ENCODE measurements at regions not wholly inside any gene's neighbourhood (a gene's known extent, or its start where the extent isn't known, plus 50 kb on each side); places are given as distances from the start of the nearest gene placed in this dataset.

GRCh38 chr9:25891527-25891926 is 213.3 kb upstream of the TUSC1 start:
- intact Hi-C loops (cut with micrococcal nuclease; ENCODE audit: unreplicated experiment), result no loop called here
- H3K4me3 ChIP-seq (ENCODE audit: low read depth in 2 of 2, low read length in 2 of 2), result no peak overlapping the region
- ChIA-PET POLR2A (no interaction called here), CTCF (no interaction called here)
- in situ Hi-C loops (cut with HindIII; ENCODE audit: low pct_unique_long_range_greater_than_20kb, low sequenced_read_pairs), result no loop called here
- no peaks in the 10 kb centered on the region for H3K9me3 ChIP-seq (ENCODE audit: control insufficient read depth, insufficient read depth, low read depth, low read length)
- BruUV-seq (replicated peaks), result no TSS peak
- H3K36me3 ChIP-seq (ENCODE audit: control insufficient read depth, insufficient read depth, low read length), result no peaks in the 10 kb centered on the region
- no peak overlapping the region for H3K27ac ChIP-seq (ENCODE audit: low read length)
- DNase-seq (ENCODE audit: low read depth, low spot score), result no peak
- TF ChIP-seq TCF7L2 (IDR thresholded peaks at IDR 0.05; ENCODE audit: low read depth, low read length), result no peak
- TF ChIP-seq, protein P1, sequence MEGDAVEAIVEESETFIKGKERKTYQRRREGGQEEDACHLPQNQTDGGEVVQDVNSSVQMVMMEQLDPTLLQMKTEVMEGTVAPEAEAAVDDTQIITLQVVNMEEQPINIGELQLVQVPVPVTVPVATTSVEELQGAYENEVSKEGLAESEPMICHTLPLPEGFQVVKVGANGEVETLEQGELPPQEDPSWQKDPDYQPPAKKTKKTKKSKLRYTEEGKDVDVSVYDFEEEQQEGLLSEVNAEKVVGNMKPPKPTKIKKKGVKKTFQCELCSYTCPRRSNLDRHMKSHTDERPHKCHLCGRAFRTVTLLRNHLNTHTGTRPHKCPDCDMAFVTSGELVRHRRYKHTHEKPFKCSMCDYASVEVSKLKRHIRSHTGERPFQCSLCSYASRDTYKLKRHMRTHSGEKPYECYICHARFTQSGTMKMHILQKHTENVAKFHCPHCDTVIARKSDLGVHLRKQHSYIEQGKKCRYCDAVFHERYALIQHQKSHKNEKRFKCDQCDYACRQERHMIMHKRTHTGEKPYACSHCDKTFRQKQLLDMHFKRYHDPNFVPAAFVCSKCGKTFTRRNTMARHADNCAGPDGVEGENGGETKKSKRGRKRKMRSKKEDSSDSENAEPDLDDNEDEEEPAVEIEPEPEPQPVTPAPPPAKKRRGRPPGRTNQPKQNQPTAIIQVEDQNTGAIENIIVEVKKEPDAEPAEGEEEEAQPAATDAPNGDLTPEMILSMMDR (IDR thresholded peaks at IDR 0.05), result no peak
- TF ChIP-seq, protein P2, sequence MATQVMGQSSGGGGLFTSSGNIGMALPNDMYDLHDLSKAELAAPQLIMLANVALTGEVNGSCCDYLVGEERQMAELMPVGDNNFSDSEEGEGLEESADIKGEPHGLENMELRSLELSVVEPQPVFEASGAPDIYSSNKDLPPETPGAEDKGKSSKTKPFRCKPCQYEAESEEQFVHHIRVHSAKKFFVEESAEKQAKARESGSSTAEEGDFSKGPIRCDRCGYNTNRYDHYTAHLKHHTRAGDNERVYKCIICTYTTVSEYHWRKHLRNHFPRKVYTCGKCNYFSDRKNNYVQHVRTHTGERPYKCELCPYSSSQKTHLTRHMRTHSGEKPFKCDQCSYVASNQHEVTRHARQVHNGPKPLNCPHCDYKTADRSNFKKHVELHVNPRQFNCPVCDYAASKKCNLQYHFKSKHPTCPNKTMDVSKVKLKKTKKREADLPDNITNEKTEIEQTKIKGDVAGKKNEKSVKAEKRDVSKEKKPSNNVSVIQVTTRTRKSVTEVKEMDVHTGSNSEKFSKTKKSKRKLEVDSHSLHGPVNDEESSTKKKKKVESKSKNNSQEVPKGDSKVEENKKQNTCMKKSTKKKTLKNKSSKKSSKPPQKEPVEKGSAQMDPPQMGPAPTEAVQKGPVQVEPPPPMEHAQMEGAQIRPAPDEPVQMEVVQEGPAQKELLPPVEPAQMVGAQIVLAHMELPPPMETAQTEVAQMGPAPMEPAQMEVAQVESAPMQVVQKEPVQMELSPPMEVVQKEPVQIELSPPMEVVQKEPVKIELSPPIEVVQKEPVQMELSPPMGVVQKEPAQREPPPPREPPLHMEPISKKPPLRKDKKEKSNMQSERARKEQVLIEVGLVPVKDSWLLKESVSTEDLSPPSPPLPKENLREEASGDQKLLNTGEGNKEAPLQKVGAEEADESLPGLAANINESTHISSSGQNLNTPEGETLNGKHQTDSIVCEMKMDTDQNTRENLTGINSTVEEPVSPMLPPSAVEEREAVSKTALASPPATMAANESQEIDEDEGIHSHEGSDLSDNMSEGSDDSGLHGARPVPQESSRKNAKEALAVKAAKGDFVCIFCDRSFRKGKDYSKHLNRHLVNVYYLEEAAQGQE (IDR thresholded peaks at IDR 0.05; ENCODE audit: insufficient read depth in 1 of 2, low read depth in 2 of 2, low read length in 1 of 2), result no peak
- no peak for TF ChIP-seq SIN3A (IDR thresholded peaks at IDR 0.05; ENCODE audit: borderline replicate concordance, insufficient read depth, low read depth, low read length)
- no peak for TF ChIP-seq POLR2AphosphoS5 (IDR thresholded peaks at IDR 0.05; ENCODE audit: low read depth, low read length)
- H3K27me3 ChIP-seq (ENCODE audit: control insufficient read depth, insufficient read depth, low read length), result no peaks in the 10 kb centered on the region
- ATAC-seq, result no peak
- H3K4me1 ChIP-seq (ENCODE audit: control insufficient read depth, insufficient read depth, low read length), result no peaks in the 10 kb centered on the region

DNA sequence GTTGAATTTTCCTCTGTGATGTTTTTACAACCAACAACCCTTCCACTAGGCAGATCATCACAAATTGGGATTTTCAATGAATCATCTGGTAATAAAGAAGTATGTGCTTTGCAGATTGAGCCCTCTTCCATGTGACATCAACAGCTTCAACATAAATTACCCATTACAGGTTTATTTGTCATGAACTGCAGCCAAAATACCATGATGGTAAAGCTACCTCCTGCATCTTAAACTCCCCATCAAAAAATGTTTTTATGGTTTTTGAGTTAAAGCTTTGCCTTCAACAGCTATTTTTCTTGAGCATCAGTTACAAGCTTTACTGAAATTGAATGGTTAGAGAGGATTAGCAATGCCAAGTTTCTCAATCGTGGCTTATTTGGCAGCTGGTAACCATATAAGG is 211.4 kb upstream of the TUSC1 start:
- no peak overlapping the region for H3K27ac ChIP-seq (ENCODE audit: low read length)
- no peak for ATAC-seq
- BruUV-seq (replicated peaks), result no TSS peak
- DNase-seq (ENCODE audit: low read depth, low spot score), result no peak
- H3K4me3 ChIP-seq (ENCODE audit: low read depth in 2 of 2, low read length in 2 of 2), result no peak overlapping the region
- H3K4me1 ChIP-seq (ENCODE audit: control insufficient read depth, insufficient read depth, low read length), result no peaks in the 10 kb centered on the region
- intact Hi-C loops (cut with micrococcal nuclease; ENCODE audit: unreplicated experiment) (no loop called here), in situ Hi-C loops (cut with HindIII; ENCODE audit: low pct_unique_long_range_greater_than_20kb, low sequenced_read_pairs) (no loop called here)
- H3K9me3 ChIP-seq (ENCODE audit: control insufficient read depth, insufficient read depth, low read depth, low read length), result no peaks in the 10 kb centered on the region
- POLR2A ChIA-PET, result no interaction called here
- no peaks in the 10 kb centered on the region for H3K27me3 ChIP-seq (ENCODE audit: control insufficient read depth, insufficient read depth, low read length)
- CTCF ChIA-PET, result no interaction called here
- TF ChIP-seq POLR2AphosphoS5 (IDR thresholded peaks at IDR 0.05; ENCODE audit: low read depth, low read length) (no peak), TCF7L2 (IDR thresholded peaks at IDR 0.05; ENCODE audit: low read depth, low read length) (no peak), SIN3A (IDR thresholded peaks at IDR 0.05; ENCODE audit: borderline replicate concordance, insufficient read depth, low read depth, low read length) (no peak)
- TF ChIP-seq, protein P2 (IDR thresholded peaks at IDR 0.05; ENCODE audit: insufficient read depth in 1 of 2, low read depth in 2 of 2, low read length in 1 of 2), result no peak
- TF ChIP-seq, protein P1 (IDR thresholded peaks at IDR 0.05), result no peak
- H3K36me3 ChIP-seq (ENCODE audit: control insufficient read depth, insufficient read depth, low read length), result no peaks in the 10 kb centered on the region
